Stimulated activated CD4-positive, alpha-beta T cell treated with anti-CD3 and anti-CD28 coated beads, TNF-alpha, amount 100 ng/mL, for 4 hours (primary cell): ENCODE measurements at regions not wholly inside any gene's neighbourhood (a gene's known extent, or its start where the extent isn't known, plus 50 kb on each side); places are given as distances from the start of the nearest gene placed in this dataset.
"Not testable (repeated sequence)": the region's sequence is repeated elsewhere in the genome, so short reads cannot be mapped to it uniquely, and the experiment has no call there.

Source experiments
- DNase-seq, 3 experiments: peaks; one replicate each; pipeline ENCODE4 v3.0.0-alpha.2; 2020; ENCODE audit warnings: low read depth in 3 of 3

- DNase-seq = no peak
These were observed 142.6 kb upstream of the ST8SIA4 start for GRCh38 chr5:101045689-101046088.

- DNase-seq = not testable (repeated sequence)
These were observed 136.9 kb upstream of the ST8SIA4 start for GRCh38 chr5:101040002-101040401.

- no peak for DNase-seq
These were observed 133.7 kb upstream of the ST8SIA4 start for GRCh38 chr5:101036778-101037177.

- no peak for DNase-seq
These were observed 132.3 kb upstream of the ST8SIA4 start for GRCh38 chr5:101035425-101035824.

GRCh38 chr5:101024299-101024698 is 121.2 kb upstream of the ST8SIA4 start:
- no peak for DNase-seq

GRCh38 chr5:101018299-101018698 is 115.2 kb upstream of the ST8SIA4 start:
- DNase-seq = no peak

- DNase-seq = no peak
These were observed 109.8 kb upstream of the ST8SIA4 start for GRCh38 chr5:101012880-101013279.

- DNase-seq = no peak
These were observed 106.9 kb upstream of the ST8SIA4 start for GRCh38 chr5:101009758-101010519.

- no peak for DNase-seq
These were observed 89.3 kb upstream of the ST8SIA4 start for GRCh38 chr5:100992354-100992753.

GRCh38 chr5:100983601-100984000 is 80.5 kb upstream of the ST8SIA4 start:
- not testable (repeated sequence) for DNase-seq

GRCh38 chr5:100974082-100974481 is 71.0 kb upstream of the ST8SIA4 start:
- DNase-seq = no peak

- DNase-seq = no peak
These were observed 67.7 kb upstream of the ST8SIA4 start for GRCh38 chr5:100970646-100971255.

GRCh38 chr5:100965291-100965690 is 62.2 kb upstream of the ST8SIA4 start:
- DNase-seq = no peak
